Mucosa of rectum (tissue), 2 donors: ENCODE measurements at regions not wholly inside any gene's neighbourhood (a gene's known extent, or its start where the extent isn't known, plus 50 kb on each side); places are given as distances from the start of the nearest gene placed in this dataset.

Source experiments
- H3K27ac ChIP-seq, 2 donors: one replicate each; pipeline ENCODE4 v1.7.0; 2013; ENCODE audit warnings: inconsistent platforms in 2 of 2, low read depth in 2 of 2, low read length in 2 of 2
- H3K27me3 ChIP-seq, 2 donors: one replicate each; pipeline ENCODE4 v1.7.0; 2013; ENCODE audit warnings: low read length in 2 of 2; ENCODE audit not compliant: control insufficient read depth in 2 of 2, insufficient read depth in 2 of 2
- H3K36me3 ChIP-seq, 2 donors: one replicate each; pipeline ENCODE4 v1.7.0; 2013; ENCODE audit warnings: low read length in 2 of 2; ENCODE audit not compliant: control insufficient read depth in 2 of 2, insufficient read depth in 2 of 2
- H3K4me1 ChIP-seq, 2 donors: one replicate each; pipeline ENCODE4 v1.7.0; 2013; ENCODE audit warnings: low read length in 2 of 2, mild to moderate bottlenecking in 1 of 2; ENCODE audit not compliant: control insufficient read depth in 2 of 2, insufficient read depth in 2 of 2
- H3K4me3 ChIP-seq, 2 donors: one replicate each; pipeline ENCODE4 v1.7.0; 2013; ENCODE audit warnings: low read length in 2 of 2
- H3K9ac ChIP-seq, 2 donors: one replicate each; pipeline ENCODE4 v1.7.0; 2013; ENCODE audit warnings: low read length in 2 of 2, low read depth in 1 of 2, mild to moderate bottlenecking in 1 of 2
- H3K9me3 ChIP-seq, 2 donors: one replicate each; pipeline ENCODE4 v1.7.0; 2013; ENCODE audit warnings: low read length in 2 of 2; ENCODE audit not compliant: control insufficient read depth in 2 of 2
- donor health status: healthy.
- donor health status: Normal muscosa, but diverticular disease.

GRCh38 chr6:15864038-15864707 is 201.3 kb upstream of the DTNBP1 start:
- Histone ChIP-seq H3K9ac (no peak overlapping the region), H3K36me3 (no peaks in the 10 kb centered on the region), H3K27ac (no peak overlapping the region), H3K27me3 (no peaks in the 10 kb centered on the region), H3K4me1 (no peaks in the 10 kb centered on the region), H3K9me3 (no peaks in the 10 kb centered on the region), H3K4me3 (no peak overlapping the region)

GRCh38 chr6:15862810-15863209 is 200.0 kb upstream of the DTNBP1 start:
- Histone ChIP-seq H3K4me3 (no peak overlapping the region), H3K9ac (no peak overlapping the region), H3K36me3 (no peaks in the 10 kb centered on the region), H3K27me3 (no peaks in the 10 kb centered on the region), H3K4me1 (no peaks in the 10 kb centered on the region), H3K9me3 (no peaks in the 10 kb centered on the region), H3K27ac (no peak overlapping the region)

GRCh38 chr6:15861486-15861885 is 198.7 kb upstream of the DTNBP1 start:
- Histone ChIP-seq H3K4me1 (no peaks in the 10 kb centered on the region), H3K36me3 (no peaks in the 10 kb centered on the region), H3K27ac (no peak overlapping the region), H3K4me3 (no peak overlapping the region), H3K27me3 (no peaks in the 10 kb centered on the region), H3K9ac (no peak overlapping the region), H3K9me3 (no peaks in the 10 kb centered on the region)

GRCh38 chr6:15854826-15855710 is 192.2 kb upstream of the DTNBP1 start:
- no peaks in the 10 kb centered on the region for H3K4me1 ChIP-seq
- no peak overlapping the region for H3K27ac ChIP-seq
- no peaks in the 10 kb centered on the region for H3K9me3 ChIP-seq
- no peaks in the 10 kb centered on the region for H3K36me3 ChIP-seq
- no peaks in the 10 kb centered on the region for H3K27me3 ChIP-seq
- no peak overlapping the region for H3K4me3 ChIP-seq
- no peak overlapping the region for H3K9ac ChIP-seq

- Histone ChIP-seq H3K36me3 (no peaks in the 10 kb centered on the region), H3K4me1 (no peaks in the 10 kb centered on the region), H3K4me3 (no peak overlapping the region), H3K9ac (no peak overlapping the region), H3K9me3 (no peaks in the 10 kb centered on the region), H3K27me3 (no peaks in the 10 kb centered on the region), H3K27ac (no peak overlapping the region)
Observed at GRCh38 chr6:15854378-15854777, 191.6 kb upstream of the DTNBP1 start.

GRCh38 chr6:15853259-15853658 is 190.4 kb upstream of the DTNBP1 start:
- Histone ChIP-seq H3K36me3 (no peaks in the 10 kb centered on the region), H3K4me3 (no peak overlapping the region), H3K9ac (no peak overlapping the region), H3K9me3 (no peaks in the 10 kb centered on the region), H3K27ac (no peak overlapping the region), H3K27me3 (no peaks in the 10 kb centered on the region), H3K4me1 (no peaks in the 10 kb centered on the region)

- Histone ChIP-seq H3K9me3 (no peaks in the 10 kb centered on the region), H3K36me3 (no peaks in the 10 kb centered on the region), H3K4me1 (no peaks in the 10 kb centered on the region), H3K4me3 (no peak overlapping the region), H3K27ac (no peak overlapping the region), H3K9ac (no peak overlapping the region), H3K27me3 (no peaks in the 10 kb centered on the region)
Observed at GRCh38 chr6:15852289-15852688, 189.5 kb upstream of the DTNBP1 start.

GRCh38 chr6:15849395-15849794 is 186.6 kb upstream of the DTNBP1 start:
- no peak overlapping the region for H3K27ac ChIP-seq
- H3K36me3 ChIP-seq, result no peaks in the 10 kb centered on the region
- H3K9me3 ChIP-seq, result no peaks in the 10 kb centered on the region
- H3K4me1 ChIP-seq, result no peaks in the 10 kb centered on the region
- H3K9ac ChIP-seq, result no peak overlapping the region
- H3K27me3 ChIP-seq, result no peaks in the 10 kb centered on the region
- H3K4me3 ChIP-seq, result no peak overlapping the region

- H3K9me3 ChIP-seq, result no peaks in the 10 kb centered on the region
- H3K27ac ChIP-seq, result no peak overlapping the region
- no peak overlapping the region for H3K9ac ChIP-seq
- H3K27me3 ChIP-seq, result no peaks in the 10 kb centered on the region
- H3K4me1 ChIP-seq, result no peaks in the 10 kb centered on the region
- H3K36me3 ChIP-seq, result no peaks in the 10 kb centered on the region
- no peak overlapping the region for H3K4me3 ChIP-seq
Observed at GRCh38 chr6:15845492-15845891, 182.7 kb upstream of the DTNBP1 start.

GRCh38 chr6:15843764-15844163 is 180.9 kb upstream of the DTNBP1 start:
- Histone ChIP-seq H3K27me3 (no peaks in the 10 kb centered on the region), H3K4me1 (no peaks in the 10 kb centered on the region), H3K36me3 (no peaks in the 10 kb centered on the region), H3K27ac (no peak overlapping the region), H3K4me3 (no peak overlapping the region), H3K9me3 (no peaks in the 10 kb centered on the region), H3K9ac (no peak overlapping the region)
